ENCODE measurements at regions not wholly inside any gene's neighbourhood (a gene's known extent, or its start where the extent isn't known, plus 50 kb on each side); places are given as distances from the start of the nearest gene placed in this dataset.

DNA sequence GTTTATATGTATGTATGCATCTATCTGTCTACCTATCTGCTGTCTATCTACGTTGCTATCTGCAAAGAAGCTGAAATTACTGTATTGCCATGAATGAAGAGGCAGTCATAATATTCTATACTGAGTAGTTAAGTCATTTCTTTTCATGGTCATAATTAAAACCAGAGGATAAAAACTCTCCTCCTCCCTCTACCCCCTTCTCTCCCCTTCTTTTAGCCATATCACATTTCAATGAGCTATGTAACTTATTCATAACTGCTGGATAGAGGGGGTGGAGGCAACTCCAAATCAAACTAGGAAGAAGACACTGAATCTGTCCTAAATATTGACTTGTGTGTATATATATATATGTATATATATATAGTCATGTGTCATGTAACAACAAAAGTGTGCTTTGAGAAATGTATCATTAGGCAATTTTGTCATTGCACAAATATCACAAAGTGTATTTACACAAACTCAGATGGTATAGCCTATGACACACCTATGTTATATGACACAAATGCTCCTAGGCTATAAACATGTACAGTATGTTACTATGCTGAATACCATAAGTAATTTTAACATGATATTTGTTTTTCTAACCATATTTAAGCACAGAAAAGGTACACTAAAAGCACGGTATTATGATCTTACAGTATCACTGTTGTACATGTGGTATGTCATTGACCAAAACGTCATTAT, 229.7 kb upstream of the KCNMB2 start:
- Mint-ChIP-seq H3K9me3 (no peaks in the 10 kb centered on the region), H3K27ac (no peak overlapping the region), H3K4me3 (no peak overlapping the region), H3K36me3 (no peaks in the 10 kb centered on the region), H3K27me3 (no peaks in the 10 kb centered on the region), H3K4me1 (no peaks in the 10 kb centered on the region)
- ATAC-seq: no peak
- POLR2A ChIA-PET: no interaction called here
- DNase-seq: no peak

DNA sequence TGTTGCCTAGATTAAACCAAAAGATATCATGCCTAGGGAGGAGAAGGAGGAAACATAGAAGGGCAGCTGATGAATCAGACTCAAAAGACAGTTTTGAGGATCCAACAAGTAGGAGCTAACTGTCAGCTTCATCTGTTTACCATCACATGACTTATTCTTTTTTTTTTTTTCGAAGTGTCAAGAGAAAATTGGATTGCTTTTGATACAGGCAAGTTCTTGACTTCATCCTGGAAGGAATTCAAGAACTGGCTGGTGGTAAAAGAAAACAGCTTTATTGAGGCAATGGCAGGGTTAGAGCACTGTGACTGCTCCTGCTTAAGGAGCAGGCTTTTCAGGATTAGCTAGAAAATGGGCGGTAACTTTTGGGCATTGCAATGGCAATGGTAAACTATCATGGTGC, 227.5 kb upstream of the KCNMB2 start:
- Mint-ChIP-seq H3K27me3 (peaks cover 0 to 3% (median 0%) of the 10 kb centered on the region in 5 donors), H3K27ac (no peak overlapping the region), H3K36me3 (no peaks in the 10 kb centered on the region), H3K4me3 (no peak overlapping the region), H3K4me1 (peaks cover 0 to 2% (median 0%) of the 10 kb centered on the region in 4 donors), H3K9me3 (no peaks in the 10 kb centered on the region)
- POLR2A ChIA-PET: no interaction called here
- no peak for ATAC-seq
- DNase-seq: no peak

DNA sequence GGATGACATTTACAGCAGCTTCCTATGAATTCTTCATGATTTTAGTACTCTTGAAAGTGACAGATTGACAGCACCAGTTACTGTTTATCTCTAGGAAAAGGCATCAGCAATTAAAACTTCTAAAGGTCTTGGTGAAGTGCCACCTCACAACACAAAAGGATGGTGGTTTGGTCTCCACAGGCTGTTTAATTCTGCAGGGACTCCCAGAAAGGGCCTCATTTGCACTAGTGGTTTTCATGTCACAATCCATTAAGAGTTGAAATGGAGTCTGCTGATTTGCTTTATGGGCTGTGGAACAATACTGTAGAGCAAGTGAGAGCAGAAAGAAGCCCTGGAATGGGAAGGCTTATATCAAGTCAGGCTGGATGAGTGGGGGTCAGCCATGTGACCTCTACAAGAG, 225.3 kb upstream of the KCNMB2 start:
- H3K27me3 Mint-ChIP-seq: peaks cover 0 to 3% (median 0%) of the 10 kb centered on the region in 5 donors
- POLR2A ChIA-PET: no interaction called here
- H3K36me3 Mint-ChIP-seq: no peaks in the 10 kb centered on the region
- no peak for ATAC-seq
- no peak overlapping the region for H3K27ac Mint-ChIP-seq
- no peak for DNase-seq
- H3K4me1 Mint-ChIP-seq: peaks cover 0 to 2% (median 0%) of the 10 kb centered on the region in 4 donors
- H3K9me3 Mint-ChIP-seq: no peaks in the 10 kb centered on the region
- H3K4me3 Mint-ChIP-seq: no peak overlapping the region

DNA sequence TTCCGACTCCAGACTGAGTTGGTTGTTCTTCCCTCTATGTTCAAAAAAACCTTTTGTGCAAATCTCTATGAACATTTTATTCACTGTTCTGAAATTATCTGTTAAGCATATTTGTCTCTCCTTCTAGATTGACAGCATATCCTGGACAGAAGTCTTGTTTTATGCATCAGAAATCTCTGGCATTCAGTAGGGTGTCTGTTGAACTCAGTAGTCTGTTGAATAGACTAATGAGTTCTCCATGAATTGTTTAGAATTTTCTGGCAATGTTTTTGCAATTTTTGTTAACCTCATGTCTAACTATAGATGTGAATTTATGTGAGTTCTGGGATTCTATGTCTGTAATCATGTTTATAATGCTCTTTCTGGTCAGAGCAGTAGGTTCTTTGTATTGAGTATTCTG, 222.5 kb upstream of the KCNMB2 start:
- no peak overlapping the region for H3K27ac Mint-ChIP-seq
- no peaks in the 10 kb centered on the region for H3K9me3 Mint-ChIP-seq
- POLR2A ChIA-PET: no interaction called here
- ATAC-seq (no peak), DNase-seq (no peak)
- peaks cover 0 to 2% (median 0%) of the 10 kb centered on the region in 4 donors for H3K4me1 Mint-ChIP-seq
- H3K36me3 Mint-ChIP-seq: no peaks in the 10 kb centered on the region
- peaks cover 0 to 3% (median 0%) of the 10 kb centered on the region in 5 donors for H3K27me3 Mint-ChIP-seq
- no peak overlapping the region for H3K4me3 Mint-ChIP-seq

DNA sequence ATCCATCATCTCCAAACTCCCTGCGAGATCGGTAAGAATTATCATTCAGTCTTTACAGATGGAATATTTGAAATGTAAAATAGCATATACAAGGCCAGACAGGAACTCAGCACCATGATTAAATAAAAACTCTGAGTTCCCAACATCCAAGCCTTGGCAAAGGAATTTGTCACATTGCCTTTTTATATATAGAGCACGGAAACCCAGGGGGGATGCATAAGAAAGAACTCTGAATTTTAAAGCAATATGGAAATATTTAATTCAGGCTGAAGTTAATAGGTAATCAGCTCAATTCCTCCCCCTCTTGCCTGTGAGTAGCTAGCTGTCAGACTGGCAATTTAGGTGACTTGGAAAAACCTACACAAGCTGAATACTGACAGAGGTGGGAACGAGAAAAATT, 217.9 kb upstream of the KCNMB2 start:
- Mint-ChIP-seq H3K4me1 (no peaks in the 10 kb centered on the region), H3K27me3 (peaks cover 0 to 1% (median 0%) of the 10 kb centered on the region in 5 donors), H3K36me3 (no peaks in the 10 kb centered on the region), H3K9me3 (no peaks in the 10 kb centered on the region), H3K4me3 (no peak overlapping the region), H3K27ac (no peak overlapping the region)
- ATAC-seq (no peak), DNase-seq (no peak)
- POLR2A ChIA-PET: no interaction called here

- DNase-seq (no peak), ATAC-seq (no peak)
- POLR2A ChIA-PET: no interaction called here
- H3K27me3 Mint-ChIP-seq: no peaks in the 10 kb centered on the region
- no peaks in the 10 kb centered on the region for H3K36me3 Mint-ChIP-seq
- no peaks in the 10 kb centered on the region for H3K4me1 Mint-ChIP-seq
- H3K4me3 Mint-ChIP-seq: no peak overlapping the region
- no peaks in the 10 kb centered on the region for H3K9me3 Mint-ChIP-seq
- no peak overlapping the region for H3K27ac Mint-ChIP-seq
These were observed 217.1 kb upstream of the KCNMB2 start for GRCh38 chr3:178318941-178319816.

GRCh38 chr3:178320456-178321351, 215.5 kb upstream of the KCNMB2 start:
- Mint-ChIP-seq H3K36me3 (no peaks in the 10 kb centered on the region), H3K4me1 (no peaks in the 10 kb centered on the region), H3K27me3 (no peaks in the 10 kb centered on the region), H3K4me3 (no peak overlapping the region), H3K9me3 (no peaks in the 10 kb centered on the region), H3K27ac (no peak overlapping the region)
- POLR2A ChIA-PET: no interaction called here
- DNase-seq (no peak), ATAC-seq (no peak)

DNA sequence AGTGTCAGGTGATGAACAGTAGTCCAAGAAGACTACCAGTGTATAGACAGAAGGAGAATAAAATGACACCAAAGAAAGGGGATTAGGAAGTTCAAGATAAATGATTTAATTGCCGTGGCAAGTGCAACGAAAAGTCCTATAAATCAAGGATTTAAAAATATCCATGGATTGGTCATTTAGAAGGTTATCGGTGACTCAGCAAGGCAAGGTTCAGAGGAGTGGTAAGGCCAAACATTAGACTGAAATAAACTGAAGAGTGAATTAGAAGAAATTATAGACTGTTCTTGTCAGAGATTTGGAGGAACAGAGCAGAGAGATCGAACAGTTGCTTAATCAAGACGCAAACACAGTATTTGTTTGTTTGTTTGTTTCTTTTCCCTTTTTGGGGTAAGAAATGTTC, 211.9 kb upstream of the KCNMB2 start:
- Mint-ChIP-seq H3K4me3 (no peak overlapping the region), H3K9me3 (no peaks in the 10 kb centered on the region), H3K27me3 (no peaks in the 10 kb centered on the region), H3K36me3 (no peaks in the 10 kb centered on the region), H3K27ac (no peak overlapping the region), H3K4me1 (no peaks in the 10 kb centered on the region)
- ATAC-seq: no peak
- POLR2A ChIA-PET: no interaction called here
- no peak for DNase-seq

DNA sequence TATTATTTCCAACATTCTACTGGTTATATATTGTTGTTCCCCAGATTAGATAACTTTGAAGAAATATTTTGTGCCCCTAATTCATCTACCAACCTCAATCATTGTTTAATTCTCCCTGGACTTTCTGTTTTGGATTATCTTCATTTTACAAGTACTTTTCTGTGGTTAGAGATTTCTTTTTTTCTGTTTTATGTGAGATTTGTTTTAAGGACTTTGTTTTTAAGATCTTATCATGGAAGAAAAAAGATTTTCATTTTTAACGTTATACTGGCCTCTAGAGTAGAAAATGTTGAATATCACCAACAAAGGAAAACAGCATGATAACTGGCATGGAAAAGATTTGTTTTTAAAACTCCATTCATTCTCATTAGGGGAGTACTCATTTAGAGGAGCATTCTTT, 210.9 kb upstream of the KCNMB2 start:
- Mint-ChIP-seq H3K4me1 (no peaks in the 10 kb centered on the region), H3K36me3 (no peaks in the 10 kb centered on the region), H3K27ac (no peak overlapping the region), H3K4me3 (no peak overlapping the region), H3K27me3 (no peaks in the 10 kb centered on the region), H3K9me3 (no peaks in the 10 kb centered on the region)
- POLR2A ChIA-PET: no interaction called here
- ATAC-seq (no peak), DNase-seq (peak in 3 of 10 donors; percentile 7 to 19 (median 18))

GRCh38 chr3:178329936-178330335, 206.3 kb upstream of the KCNMB2 start:
- Mint-ChIP-seq H3K4me3 (no peak overlapping the region), H3K27ac (no peak overlapping the region), H3K36me3 (no peaks in the 10 kb centered on the region), H3K9me3 (peaks cover 0 to 1% (median 0%) of the 10 kb centered on the region in 9 donors), H3K4me1 (no peaks in the 10 kb centered on the region), H3K27me3 (no peaks in the 10 kb centered on the region)
- POLR2A ChIA-PET: no interaction called here
- no peak for ATAC-seq
- no peak for DNase-seq

GRCh38 chr3:178334239-178334638, 202.0 kb upstream of the KCNMB2 start:
- POLR2A ChIA-PET: no interaction called here
- peak overlapping the region in 1 of 10 donors; percentile 55 for H3K27ac Mint-ChIP-seq
- no peaks in the 10 kb centered on the region for H3K4me1 Mint-ChIP-seq

DNA sequence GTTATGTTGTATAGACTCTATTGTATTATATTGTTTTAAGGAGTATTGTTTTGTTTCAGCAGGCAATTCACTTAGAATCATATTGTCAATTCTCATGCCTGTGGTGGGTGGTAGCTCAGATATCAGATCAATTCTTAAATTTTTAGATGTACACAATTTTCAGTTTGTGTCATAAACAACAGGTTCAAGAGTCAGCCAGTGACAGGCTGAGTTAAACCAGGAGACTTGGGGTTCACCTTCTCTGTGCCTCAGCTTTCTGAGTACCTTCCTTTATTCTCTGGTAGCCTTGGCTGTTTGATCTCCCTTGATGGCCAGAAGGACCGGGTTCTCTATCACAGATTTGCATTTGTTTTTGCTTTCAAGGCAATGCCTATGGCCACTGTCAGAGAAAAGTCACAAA, 199.9 kb upstream of the KCNMB2 start:
- DNase-seq: no peak
- no peak overlapping the region for H3K4me3 Mint-ChIP-seq

More at GRCh38 chr3:178334239-178334638, 202.0 kb upstream of the KCNMB2 start:
- Mint-ChIP-seq H3K4me3 (no peak overlapping the region), H3K27me3 (no peaks in the 10 kb centered on the region), H3K9me3 (peaks cover 0 to 9% (median 0%) of the 10 kb centered on the region in 9 donors), H3K36me3 (peaks cover 0 to 8% (median 2%) of the 10 kb centered on the region in 3 donors)
- ATAC-seq: no peak
- DNase-seq: no peak

DNA sequence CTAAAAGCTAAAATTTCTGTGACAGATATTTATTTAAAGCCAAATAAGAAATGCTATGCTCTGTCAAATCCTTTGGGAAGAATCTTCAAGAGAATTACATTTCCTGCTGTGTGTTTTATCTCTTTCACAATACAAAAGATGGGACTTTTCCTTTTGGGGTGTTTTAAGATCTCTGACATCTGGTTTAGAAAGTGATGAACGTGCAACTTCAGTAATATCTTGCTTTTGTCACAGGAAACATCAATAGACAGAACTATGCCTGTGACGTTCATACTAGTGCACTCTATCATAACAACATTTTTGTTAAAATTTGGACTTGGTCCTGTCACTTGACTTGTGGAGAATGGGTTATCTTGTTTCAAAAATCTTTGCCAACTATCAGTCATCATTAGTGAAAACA, 195.7 kb upstream of the KCNMB2 start:
- POLR2A ChIA-PET: no interaction called here
- Mint-ChIP-seq H3K36me3 (peaks cover 0 to 8% (median 2%) of the 10 kb centered on the region in 3 donors), H3K27ac (no peak overlapping the region), H3K27me3 (peaks cover 0 to 5% (median 0%) of the 10 kb centered on the region in 5 donors), H3K9me3 (peaks cover 0 to 5% (median 0%) of the 10 kb centered on the region in 9 donors), H3K4me3 (no peak overlapping the region), H3K4me1 (no peaks in the 10 kb centered on the region)
- ATAC-seq (no peak), DNase-seq (no peak)

More for the DNA sequence above, 199.9 kb upstream of the KCNMB2 start:
- H3K4me1 Mint-ChIP-seq: no peaks in the 10 kb centered on the region
- peaks cover 0 to 9% (median 0%) of the 10 kb centered on the region in 9 donors for H3K9me3 Mint-ChIP-seq
- POLR2A ChIA-PET: no interaction called here
- no peaks in the 10 kb centered on the region for H3K27me3 Mint-ChIP-seq
- no peak for ATAC-seq
- H3K36me3 Mint-ChIP-seq: peaks cover 0 to 8% (median 2%) of the 10 kb centered on the region in 3 donors
- H3K27ac Mint-ChIP-seq: no peak overlapping the region
